ENCODE measurements at regions not wholly inside any gene's neighbourhood (a gene's known extent, or its start where the extent isn't known, plus 50 kb on each side); places are given as distances from the start of the nearest gene placed in this dataset.

DNA sequence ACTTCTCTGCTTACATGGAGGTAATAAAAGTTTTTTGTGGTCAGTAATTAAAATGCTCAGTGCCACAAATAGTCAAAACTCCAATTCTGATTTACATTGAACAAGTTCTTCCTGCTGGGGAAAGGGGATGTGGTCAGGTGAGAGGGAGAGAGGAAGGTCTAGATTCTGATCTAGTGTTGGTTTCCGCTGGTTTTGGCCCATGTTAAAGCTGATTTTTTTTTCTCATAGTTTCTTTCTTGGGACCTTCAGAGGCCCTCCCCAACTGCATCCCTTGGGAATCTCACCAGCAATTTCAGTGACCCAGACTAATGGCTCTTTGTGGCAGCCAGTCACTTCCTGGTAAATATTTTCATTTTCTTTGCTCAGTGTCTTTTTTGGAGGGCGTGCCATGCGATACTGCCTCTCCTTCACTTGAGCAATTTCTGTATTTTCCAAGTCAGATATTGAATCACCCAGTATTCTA lies 332.7 kb downstream of the RAPGEF2 start:
- H3K4me3 ChIP-seq (ENCODE audit: control insufficient read depth in 2 of 3, extremely low read depth in 1 of 3, insufficient read depth in 2 of 3, low read depth in 1 of 3, low read length in 3 of 3): peak overlapping the region; percentile 15 to 57 (median 38)
- no peaks in the 10 kb centered on the region for H3K9me3 ChIP-seq (ENCODE audit: control insufficient read depth, low read depth, low read length)
- H3K4me1 ChIP-seq (ENCODE audit: control insufficient read depth, extremely low read depth, insufficient read depth, low read length): peaks cover 24% of the 10 kb centered on the region
- H3K27ac ChIP-seq (ENCODE audit: control insufficient read depth, insufficient read depth, low read length): peak overlapping the region; percentile 87
- peak overlapping the region; percentile 68 for H3K9ac ChIP-seq (ENCODE audit: control insufficient read depth, extremely low read depth, insufficient read depth, low read length)
- H3K9me1 ChIP-seq (ENCODE audit: control insufficient read depth, extremely low read depth, insufficient read depth, low read length): no peaks in the 10 kb centered on the region
- H3K27me3 ChIP-seq (ENCODE audit: control insufficient read depth, extremely low read depth, insufficient read depth, low read length): no peaks in the 10 kb centered on the region
- peaks cover 29% of the 10 kb centered on the region for H3K79me2 ChIP-seq (ENCODE audit: control insufficient read depth, insufficient read depth, low read length)
- H3K4me2 ChIP-seq (ENCODE audit: control insufficient read depth, extremely low read depth, insufficient read depth, low read depth, low read length): peak overlapping the region; percentile 64
- DNase-seq (ENCODE audit: low read depth, low spot score) (no peak), FAIRE-seq (no peak)
- H3K36me3 ChIP-seq (ENCODE audit: control insufficient read depth in 2 of 2, extremely low read depth in 1 of 2, insufficient read depth in 2 of 2, low read length in 2 of 2): no peaks in the 10 kb centered on the region
- TF ChIP-seq EZH2 (IDR thresholded peaks at IDR 0.05; ENCODE audit: low read length): no peak
- TF ChIP-seq, protein P1, sequence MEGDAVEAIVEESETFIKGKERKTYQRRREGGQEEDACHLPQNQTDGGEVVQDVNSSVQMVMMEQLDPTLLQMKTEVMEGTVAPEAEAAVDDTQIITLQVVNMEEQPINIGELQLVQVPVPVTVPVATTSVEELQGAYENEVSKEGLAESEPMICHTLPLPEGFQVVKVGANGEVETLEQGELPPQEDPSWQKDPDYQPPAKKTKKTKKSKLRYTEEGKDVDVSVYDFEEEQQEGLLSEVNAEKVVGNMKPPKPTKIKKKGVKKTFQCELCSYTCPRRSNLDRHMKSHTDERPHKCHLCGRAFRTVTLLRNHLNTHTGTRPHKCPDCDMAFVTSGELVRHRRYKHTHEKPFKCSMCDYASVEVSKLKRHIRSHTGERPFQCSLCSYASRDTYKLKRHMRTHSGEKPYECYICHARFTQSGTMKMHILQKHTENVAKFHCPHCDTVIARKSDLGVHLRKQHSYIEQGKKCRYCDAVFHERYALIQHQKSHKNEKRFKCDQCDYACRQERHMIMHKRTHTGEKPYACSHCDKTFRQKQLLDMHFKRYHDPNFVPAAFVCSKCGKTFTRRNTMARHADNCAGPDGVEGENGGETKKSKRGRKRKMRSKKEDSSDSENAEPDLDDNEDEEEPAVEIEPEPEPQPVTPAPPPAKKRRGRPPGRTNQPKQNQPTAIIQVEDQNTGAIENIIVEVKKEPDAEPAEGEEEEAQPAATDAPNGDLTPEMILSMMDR (optimal IDR thresholded peaks at IDR 0.05 in 1 of 3, IDR thresholded peaks at IDR 0.05 in 1 of 3, conservative IDR thresholded peaks at IDR 0.05 in 1 of 3; ENCODE audit: extremely low read depth in 1 of 3, insufficient read depth in 2 of 3, low read length in 3 of 3): no peak
- H2AFZ ChIP-seq (ENCODE audit: control insufficient read depth, low read length): peak overlapping the region; percentile 30
- dilution Hi-C loops (cut with MboI; ENCODE audit: extremely low pct_ligation_motif_present, low sequenced_read_pairs): no loop called here
- H4K20me1 ChIP-seq (ENCODE audit: control insufficient read depth, extremely low read depth, insufficient read depth, low read length): no peaks in the 10 kb centered on the region

DNA sequence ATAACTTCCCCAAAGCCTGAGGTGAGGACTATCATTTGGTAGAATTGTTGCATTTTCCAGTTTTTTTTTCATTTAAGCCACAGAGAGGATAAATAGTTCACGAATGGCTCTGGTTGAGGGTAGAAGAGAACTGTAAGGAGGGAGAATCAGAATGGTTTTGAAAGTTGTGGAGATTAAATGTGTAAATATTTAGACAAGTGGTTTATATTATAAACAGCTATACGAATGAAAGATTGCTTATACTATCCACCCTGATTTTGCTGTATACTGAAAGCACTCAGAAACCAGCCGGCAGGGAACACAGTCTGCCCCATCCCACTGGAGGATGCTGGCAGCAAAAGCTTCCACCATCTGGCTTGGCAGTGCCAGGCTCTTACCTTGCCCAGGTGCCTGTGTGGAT lies 341.1 kb downstream of the RAPGEF2 start:
- Histone ChIP-seq H3K9me3 (ENCODE audit: control insufficient read depth, low read depth, low read length) (no peaks in the 10 kb centered on the region), H3K36me3 (ENCODE audit: control insufficient read depth in 2 of 2, extremely low read depth in 1 of 2, insufficient read depth in 2 of 2, low read length in 2 of 2) (no peaks in the 10 kb centered on the region), H3K4me3 (ENCODE audit: control insufficient read depth in 2 of 3, extremely low read depth in 1 of 3, insufficient read depth in 2 of 3, low read depth in 1 of 3, low read length in 3 of 3) (no peak overlapping the region), H3K9me1 (ENCODE audit: control insufficient read depth, extremely low read depth, insufficient read depth, low read length) (no peaks in the 10 kb centered on the region), H3K79me2 (ENCODE audit: control insufficient read depth, insufficient read depth, low read length) (peaks cover 62% of the 10 kb centered on the region), H4K20me1 (ENCODE audit: control insufficient read depth, extremely low read depth, insufficient read depth, low read length) (peaks cover 2% of the 10 kb centered on the region), H3K4me2 (ENCODE audit: control insufficient read depth, extremely low read depth, insufficient read depth, low read depth, low read length) (no peak overlapping the region), H3K9ac (ENCODE audit: control insufficient read depth, extremely low read depth, insufficient read depth, low read length) (no peak overlapping the region), H2AFZ (ENCODE audit: control insufficient read depth, low read length) (no peak overlapping the region), H3K4me1 (ENCODE audit: control insufficient read depth, extremely low read depth, insufficient read depth, low read length) (peaks cover 22% of the 10 kb centered on the region), H3K27ac (ENCODE audit: control insufficient read depth, insufficient read depth, low read length) (no peak overlapping the region), H3K27me3 (ENCODE audit: control insufficient read depth, extremely low read depth, insufficient read depth, low read length) (no peaks in the 10 kb centered on the region)
- no peak for DNase-seq (ENCODE audit: low read depth, low spot score)
- FAIRE-seq: no peak
- TF ChIP-seq, protein P1 (optimal IDR thresholded peaks at IDR 0.05 in 1 of 3, IDR thresholded peaks at IDR 0.05 in 1 of 3, conservative IDR thresholded peaks at IDR 0.05 in 1 of 3; ENCODE audit: extremely low read depth in 1 of 3, insufficient read depth in 2 of 3, low read length in 3 of 3): no peak
- no peak for TF ChIP-seq EZH2 (IDR thresholded peaks at IDR 0.05; ENCODE audit: low read length)
- dilution Hi-C loops (cut with MboI; ENCODE audit: extremely low pct_ligation_motif_present, low sequenced_read_pairs): no loop called here

All from keratinocyte (primary cell).